ENCODE measurements at regions not wholly inside any gene's neighbourhood (a gene's known extent, or its start where the extent isn't known, plus 50 kb on each side); places are given as distances from the start of the nearest gene placed in this dataset.

DNA sequence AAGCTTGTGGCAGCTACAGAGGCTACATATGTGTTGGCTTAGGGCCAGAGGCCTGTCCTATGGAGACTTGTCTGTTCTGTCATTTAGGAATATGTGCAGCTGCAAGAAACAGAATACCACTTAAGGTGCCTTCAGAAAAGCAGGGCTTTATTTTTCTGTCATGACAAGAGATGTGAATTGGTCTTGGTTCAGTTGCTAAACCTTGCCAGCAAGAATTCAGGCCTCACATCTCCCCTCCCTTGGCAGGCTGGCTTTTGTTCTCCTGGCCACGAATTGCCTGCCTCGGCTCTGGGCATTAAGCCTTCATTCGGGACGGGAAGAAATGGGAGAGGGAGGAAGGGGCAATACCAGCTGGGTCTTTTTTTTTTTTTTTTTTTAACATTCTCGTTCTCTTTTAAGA is 82.4 kb upstream of the TGM3 start:
- TF ChIP-seq, protein P1, sequence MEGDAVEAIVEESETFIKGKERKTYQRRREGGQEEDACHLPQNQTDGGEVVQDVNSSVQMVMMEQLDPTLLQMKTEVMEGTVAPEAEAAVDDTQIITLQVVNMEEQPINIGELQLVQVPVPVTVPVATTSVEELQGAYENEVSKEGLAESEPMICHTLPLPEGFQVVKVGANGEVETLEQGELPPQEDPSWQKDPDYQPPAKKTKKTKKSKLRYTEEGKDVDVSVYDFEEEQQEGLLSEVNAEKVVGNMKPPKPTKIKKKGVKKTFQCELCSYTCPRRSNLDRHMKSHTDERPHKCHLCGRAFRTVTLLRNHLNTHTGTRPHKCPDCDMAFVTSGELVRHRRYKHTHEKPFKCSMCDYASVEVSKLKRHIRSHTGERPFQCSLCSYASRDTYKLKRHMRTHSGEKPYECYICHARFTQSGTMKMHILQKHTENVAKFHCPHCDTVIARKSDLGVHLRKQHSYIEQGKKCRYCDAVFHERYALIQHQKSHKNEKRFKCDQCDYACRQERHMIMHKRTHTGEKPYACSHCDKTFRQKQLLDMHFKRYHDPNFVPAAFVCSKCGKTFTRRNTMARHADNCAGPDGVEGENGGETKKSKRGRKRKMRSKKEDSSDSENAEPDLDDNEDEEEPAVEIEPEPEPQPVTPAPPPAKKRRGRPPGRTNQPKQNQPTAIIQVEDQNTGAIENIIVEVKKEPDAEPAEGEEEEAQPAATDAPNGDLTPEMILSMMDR (IDR thresholded peaks at IDR 0.05): no peak

DNA sequence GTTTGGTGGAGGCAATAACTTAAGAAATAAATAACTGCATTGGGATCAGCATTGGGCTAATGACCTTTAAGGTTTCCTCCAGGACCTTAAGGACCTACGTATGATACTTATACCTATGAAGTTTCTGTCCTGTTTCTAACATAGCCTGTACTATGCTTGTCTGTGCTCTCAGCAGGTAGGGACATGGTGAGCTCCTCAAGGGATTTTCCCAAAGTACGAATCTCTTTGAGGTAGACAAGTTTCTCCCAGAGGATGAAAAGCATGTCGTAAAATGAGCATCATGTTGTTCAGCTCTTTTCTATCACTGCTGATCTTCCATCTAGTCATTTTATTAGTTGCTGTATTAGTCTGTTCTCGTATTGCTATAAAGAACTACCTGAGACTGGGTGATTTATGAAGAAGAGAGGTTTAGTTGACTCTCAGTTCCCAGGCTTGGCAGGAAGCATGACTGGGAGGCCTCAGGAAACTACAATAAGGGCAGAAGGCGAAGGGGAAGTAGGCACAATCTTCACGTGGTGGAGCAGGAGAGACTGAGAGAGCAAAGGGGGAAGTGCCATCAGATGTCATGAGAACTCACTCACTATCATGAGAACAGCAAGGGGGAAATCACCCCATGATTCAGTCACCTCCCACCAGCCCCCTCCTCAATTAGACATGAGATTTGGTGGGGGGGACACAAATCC is 77.8 kb upstream of the TGM3 start:
- TF ChIP-seq, protein P1 (IDR thresholded peaks at IDR 0.05): no peak

DNA sequence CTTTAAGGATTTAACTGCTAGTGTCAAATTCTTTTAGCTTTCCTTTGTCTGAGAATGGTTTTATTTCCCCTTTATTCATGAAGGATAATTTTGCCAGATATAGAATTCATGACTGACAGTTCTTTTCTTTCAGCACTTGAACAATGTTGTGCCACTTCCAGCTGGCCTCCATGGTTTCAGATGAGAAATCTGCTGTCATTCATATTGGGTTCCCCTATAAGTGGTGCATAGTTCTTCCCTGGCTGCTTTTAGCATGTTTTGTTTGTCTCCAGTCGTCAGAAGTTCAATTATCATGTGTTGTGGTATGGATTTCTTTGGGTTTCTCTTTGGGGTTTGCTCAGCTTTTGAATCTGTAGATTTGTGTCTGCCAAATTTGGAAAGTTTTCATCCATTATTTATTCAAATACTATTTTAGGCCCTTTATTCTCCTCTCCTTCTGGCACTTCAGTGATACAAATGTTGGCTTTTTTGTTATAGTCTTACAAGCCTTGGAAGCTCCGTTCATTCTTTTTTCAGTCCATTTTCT is 76.3 kb upstream of the TGM3 start:
- TF ChIP-seq, protein P1 (IDR thresholded peaks at IDR 0.05): no peak

DNA sequence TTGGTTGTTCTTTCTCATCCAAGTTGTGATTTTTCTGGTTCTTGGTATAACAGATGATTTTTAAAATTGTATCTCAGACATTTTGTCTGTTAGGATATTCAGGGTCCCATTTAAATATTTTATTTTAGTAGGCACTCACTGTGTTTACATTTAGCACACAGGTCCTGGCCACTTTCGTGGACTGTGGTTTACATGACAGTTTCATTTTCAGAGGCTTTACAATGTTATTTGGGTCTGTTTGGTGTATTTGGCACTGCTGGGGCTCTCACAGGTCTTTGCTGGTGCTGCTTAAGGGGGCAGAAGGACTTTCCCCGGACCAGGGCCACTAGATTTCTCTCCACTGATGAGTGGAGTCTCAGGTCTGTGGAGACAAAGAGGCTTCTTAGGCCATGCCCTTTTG is 75.5 kb upstream of the TGM3 start:
- TF ChIP-seq, protein P1 (IDR thresholded peaks at IDR 0.05): no peak

DNA sequence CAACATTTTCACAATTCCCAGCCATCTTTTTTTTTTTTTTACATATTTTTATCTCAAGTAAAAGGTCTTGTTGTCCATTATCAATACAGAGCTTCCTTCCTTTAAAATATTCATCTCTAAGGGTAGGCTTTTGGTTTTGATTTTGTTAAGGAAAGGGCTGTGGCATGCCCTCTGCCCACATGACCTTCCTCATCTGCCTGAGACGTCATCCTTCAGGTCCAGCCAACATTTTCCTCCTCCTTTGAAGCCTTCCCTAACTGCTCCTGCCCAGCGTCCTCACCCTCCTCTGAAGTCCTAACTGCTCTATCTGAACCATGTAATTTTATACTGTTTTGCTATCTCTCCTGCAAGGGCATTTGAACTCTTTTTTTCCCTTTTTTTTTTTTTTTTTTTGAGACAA is 73.9 kb upstream of the TGM3 start:
- TF ChIP-seq, protein P1 (IDR thresholded peaks at IDR 0.05): no peak

DNA sequence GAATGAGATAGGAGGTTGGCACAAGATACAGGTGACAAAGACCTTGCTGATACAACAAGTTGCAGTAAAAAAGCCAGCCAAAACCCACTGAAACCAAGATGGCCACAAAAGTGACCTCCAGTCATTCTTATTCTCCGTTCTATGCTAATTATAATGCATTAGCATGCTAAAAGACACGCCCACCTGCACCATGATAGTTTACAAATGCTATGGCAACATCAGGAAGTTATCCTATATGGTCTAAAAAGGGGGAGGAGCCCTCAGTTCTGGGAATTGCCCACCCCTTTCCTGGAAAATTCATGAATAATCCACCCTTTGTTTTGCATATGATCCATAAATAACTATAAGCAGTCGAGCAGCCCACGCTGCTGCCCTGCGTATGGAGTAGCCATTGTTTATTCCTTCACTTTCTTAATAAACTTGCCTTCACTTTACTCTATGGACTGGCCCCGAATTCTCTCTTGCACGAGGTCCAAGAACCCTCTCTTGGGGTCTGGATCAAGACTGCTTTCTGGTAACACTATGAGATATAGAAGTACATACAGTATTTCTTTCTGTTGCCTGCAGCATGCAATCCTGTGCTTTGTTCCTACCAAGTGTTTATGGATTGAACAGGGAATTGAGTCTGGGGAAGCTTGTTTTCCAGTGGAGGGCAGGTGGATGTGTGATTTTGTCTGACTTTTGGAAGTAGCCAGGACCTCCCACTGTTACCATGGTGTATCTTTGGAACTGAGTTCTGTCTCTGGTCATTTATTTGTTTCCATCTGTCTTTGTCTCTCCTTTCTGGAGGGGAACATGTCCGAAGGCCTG is 72.0 kb upstream of the TGM3 start:
- TF ChIP-seq, protein P1 (IDR thresholded peaks at IDR 0.05): no peak

DNA sequence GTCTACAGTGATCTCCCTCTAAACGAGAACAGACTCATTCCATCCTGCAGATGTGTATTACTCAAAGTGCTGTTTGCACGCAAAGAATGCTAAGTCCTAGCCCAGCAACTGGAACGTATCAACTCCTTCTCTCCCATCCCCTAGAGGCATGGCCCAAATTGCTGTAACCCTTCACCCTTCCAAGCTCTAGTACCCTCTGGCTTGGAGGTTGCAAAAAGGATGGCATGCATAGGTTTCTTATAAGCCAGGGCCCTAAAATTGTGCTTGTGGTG is 71.5 kb upstream of the TGM3 start:
- TF ChIP-seq, protein P1 (IDR thresholded peaks at IDR 0.05): no peak
